ENCODE measurements at regions not wholly inside any gene's neighbourhood (a gene's known extent, or its start where the extent isn't known, plus 50 kb on each side); places are given as distances from the start of the nearest gene placed in this dataset.
"Not testable (repeated sequence)": the region's sequence is repeated elsewhere in the genome, so short reads cannot be mapped to it uniquely, and the experiment has no call there.

- not testable (repeated sequence) for DNase-seq
Measured at GRCh38 chr5:56731473-56731872, 83.9 kb upstream of the MAP3K1 start.

- no peak for DNase-seq
Measured at GRCh38 chr5:56729488-56729887, 85.9 kb upstream of the MAP3K1 start.

- DNase-seq, result no peak
Measured at GRCh38 chr5:56725711-56726411, 89.5 kb upstream of the MAP3K1 start.

GRCh38 chr5:56724857-56725256 lies 90.5 kb upstream of the MAP3K1 start:
- not testable (repeated sequence) for DNase-seq

DNA sequence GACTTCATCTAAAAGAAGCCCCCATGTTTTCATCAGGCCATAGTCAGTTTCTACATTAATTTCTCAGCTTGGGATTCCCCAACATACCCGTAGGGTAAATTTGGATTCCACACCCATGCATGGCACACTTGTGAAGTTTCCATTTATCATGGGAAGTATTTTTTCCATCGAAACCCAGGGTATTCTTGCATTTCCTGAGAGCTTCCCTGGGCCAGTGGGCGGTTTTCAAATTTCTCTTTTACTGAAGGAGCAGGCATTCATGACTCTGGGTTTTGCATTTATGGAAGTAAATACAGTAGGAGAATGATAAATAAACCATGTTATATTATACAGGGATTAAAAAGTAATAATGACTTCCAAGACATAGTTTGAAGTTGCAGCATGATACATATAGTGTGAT lies 93.0 kb upstream of the MAP3K1 start:
- DNase-seq, result no peak

GRCh38 chr5:56717253-56717987 lies 97.9 kb upstream of the MAP3K1 start:
- DNase-seq, result no peak

- no peak for DNase-seq
Measured at GRCh38 chr5:56715986-56716385, 99.4 kb upstream of the MAP3K1 start.

DNA sequence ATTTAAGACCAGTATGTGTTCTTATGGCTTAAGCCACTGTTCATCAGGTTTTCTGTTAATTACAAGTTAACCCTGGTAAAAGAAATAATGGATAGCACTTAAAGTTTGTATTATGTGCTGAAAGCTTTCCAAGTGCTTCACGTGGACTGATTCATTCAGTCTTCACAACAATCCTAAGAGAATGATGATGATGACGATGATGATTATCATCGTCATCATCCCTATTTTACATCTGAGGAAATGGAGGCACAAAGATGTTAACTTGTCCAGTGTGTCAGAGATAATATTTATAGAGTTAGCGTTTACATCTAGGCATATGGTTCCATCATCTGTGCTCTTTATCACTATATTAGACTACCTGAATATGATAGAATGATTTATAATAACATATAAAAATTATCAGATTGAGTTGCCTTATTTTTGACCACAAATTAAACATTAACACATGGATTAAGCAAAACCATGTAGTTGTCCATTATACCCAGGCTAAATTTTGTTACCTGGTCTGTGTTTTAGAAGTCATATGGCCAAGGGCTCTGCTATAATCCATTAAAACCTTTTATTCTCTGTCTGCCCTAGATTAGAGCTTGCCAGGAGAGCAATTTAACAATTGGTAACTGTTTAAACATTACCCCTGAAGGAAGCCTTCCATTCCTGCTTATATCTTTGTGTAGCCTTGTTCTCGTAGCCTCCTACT lies 102.3 kb upstream of the MAP3K1 start:
- no peak for DNase-seq

DNA sequence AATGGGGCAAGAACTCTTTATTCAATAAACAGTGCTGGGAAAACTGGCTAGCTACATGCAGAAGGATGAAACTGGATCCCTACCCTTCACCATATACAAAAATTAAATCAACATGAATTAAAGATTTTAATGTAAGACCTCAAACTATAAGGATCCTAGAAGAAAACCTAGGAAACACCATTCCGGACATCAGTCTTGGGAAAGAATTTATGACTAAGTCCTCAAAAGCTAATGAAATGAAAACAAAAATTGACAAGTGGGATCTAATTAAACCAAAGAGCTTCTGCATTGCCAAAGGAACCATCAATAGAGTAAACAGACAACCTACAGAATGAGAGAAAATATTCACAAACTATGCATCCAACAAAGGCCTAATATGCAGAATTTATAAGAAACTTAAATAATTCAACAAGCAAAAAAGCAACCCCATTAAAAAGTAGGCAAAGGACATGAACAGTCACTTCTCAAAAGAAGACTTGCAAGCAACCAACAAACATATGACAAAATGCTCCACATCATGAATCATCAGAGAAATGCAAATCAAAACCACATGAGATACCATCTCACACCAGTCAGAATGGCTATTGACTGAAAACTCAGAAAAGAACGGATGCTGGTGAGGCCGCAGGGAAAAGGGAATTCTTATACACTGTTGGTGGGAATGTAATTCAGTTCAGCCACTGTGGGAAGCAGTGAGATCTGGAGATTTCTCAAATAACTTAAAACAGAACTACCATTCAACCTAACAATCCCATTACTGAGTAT lies 104.3 kb upstream of the MAP3K1 start:
- peak; percentile 38 for DNase-seq

GRCh38 chr5:56706504-56706903 lies 108.8 kb upstream of the MAP3K1 start:
- DNase-seq, result no peak

DNA sequence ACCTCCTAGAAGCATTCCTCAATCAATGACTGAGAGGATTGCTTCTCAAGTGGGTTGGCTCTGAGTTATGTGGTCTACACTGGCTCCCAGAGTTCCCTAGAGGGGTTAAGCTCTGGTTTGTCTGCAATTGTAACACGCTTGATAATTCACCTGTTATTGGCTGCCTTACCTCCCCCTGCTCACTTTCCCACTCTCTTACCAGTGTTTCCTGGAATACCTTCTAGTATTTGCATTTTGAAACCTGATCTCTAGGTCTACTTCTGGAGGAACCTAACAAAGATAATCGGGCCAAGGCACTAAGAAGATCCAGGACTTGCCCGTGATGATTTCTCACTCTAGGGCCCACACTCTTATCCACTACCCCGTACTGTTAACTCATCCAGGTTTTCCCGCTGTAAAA lies 110.1 kb upstream of the MAP3K1 start:
- no peak for DNase-seq

- DNase-seq, result no peak
Measured at GRCh38 chr5:56703952-56704351, 111.4 kb upstream of the MAP3K1 start.

- DNase-seq, result no peak
Measured at GRCh38 chr5:56700711-56701110, 114.6 kb upstream of the MAP3K1 start.

- no peak for DNase-seq
Measured at GRCh38 chr5:56699538-56699937, 115.8 kb upstream of the MAP3K1 start.

DNA sequence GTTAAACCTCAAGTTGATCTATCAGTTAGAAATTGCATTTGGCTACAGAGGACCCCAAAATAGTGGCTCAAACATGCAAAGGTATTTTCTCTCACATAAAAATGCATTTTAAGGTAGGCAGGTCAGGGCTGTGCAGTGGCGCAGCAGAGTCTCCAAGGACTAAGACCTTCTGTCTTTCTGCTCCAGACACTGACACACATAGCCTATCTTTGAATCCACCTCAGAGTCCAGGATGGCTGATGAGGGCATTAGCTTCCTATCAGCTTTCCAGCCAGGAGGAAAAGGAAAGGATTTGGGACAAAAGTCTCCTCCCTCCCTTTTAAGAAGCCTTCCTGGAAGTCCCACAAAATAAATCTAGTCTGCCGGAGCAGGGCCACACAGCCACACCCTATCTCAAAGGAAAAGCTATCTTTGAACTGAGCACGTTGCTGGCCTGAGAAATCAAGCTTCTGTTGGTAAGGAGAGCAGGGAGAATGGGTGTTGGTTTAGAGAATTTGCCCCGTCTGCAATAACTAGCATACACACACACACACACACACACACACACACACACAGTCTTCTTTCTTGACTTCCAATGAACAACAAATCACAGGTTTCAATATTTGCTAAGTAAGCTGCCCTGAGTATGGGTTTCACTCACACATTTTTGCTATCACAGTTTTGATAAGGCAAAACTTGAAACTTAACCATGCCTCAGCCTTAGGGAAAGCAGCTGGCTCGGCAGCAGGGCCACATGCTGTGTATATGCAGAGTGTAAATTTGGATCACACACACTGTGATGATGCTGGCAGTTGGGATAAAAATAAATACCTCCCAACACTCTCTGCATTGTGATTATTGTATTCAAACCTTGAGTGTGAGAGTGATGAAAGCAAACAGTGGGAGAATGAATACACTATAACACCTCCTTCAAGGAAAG lies 116.6 kb upstream of the MAP3K1 start:
- no peak for DNase-seq

DNA sequence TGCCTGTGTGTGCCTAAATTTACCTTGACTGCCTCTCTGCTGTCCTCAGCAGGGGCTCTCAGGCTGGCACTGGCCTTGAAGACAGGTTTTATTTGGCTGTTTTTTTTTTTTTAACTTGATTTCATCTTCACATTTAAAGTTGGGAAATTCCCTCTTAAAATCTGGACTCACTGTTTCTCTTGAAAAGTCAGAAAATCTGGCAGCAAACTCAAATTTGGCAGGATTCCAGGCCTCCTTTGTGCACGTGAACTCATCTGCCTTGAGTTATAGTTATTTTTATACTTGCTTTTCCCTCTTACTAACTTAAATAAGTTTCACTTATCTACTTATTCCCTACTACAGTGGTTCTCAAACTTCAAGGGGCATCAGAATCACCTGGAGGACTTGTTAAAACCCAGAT lies 118.4 kb upstream of the MAP3K1 start:
- no peak for DNase-seq

GRCh38 chr5:56693220-56693579 lies 122.1 kb upstream of the MAP3K1 start:
- no peak for DNase-seq

- no peak for DNase-seq
Measured at GRCh38 chr5:56692359-56693219, 122.8 kb upstream of the MAP3K1 start.

- DNase-seq, result no peak
Measured at GRCh38 chr5:56688402-56688801, 126.9 kb upstream of the MAP3K1 start.

DNA sequence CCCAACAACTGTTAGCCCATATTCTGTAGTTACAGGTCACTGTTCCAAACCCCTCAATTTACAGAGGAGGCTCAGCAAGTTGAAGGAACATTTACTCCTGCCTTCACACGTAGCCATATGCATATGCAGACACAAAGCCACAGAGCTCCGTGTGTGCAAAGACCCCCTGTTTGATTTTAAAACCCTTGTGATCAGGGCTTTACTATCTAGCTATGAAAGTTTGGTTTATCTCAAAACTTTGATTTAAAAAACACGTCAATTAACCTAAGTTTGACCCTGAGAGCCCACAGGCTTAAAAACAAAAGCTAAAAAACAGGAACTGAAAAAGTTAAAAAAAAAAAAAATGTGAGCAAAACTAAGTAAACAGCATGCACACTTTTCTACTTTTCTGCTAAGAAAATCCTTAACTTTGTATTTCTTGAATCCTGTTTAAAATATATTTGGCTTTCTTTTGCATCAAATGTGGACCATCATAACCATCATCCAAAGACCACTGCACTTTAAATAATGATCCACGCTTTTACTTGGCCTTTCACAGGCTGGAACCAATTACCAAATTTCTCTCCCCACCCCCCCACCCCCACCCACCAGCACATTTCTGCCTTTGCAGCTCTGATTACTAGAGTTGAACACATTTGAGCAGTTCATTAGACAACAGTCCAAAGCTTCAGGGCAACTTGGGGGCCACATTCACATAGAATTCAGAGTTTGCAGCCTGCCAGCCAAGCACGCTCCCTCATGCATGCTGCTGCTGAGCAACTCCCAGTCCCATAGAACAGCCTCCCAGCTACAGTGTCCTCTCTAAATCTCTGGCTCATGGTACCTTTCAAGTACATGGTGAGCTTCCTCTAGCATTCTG lies 128.8 kb upstream of the MAP3K1 start:
- DNase-seq, result no peak
